Lung (tissue), 11 donors: ENCODE measurements at regions not wholly inside any gene's neighbourhood (a gene's known extent, or its start where the extent isn't known, plus 50 kb on each side); places are given as distances from the start of the nearest gene placed in this dataset.

Experiments used
- ATAC-seq: fragments of 200-7000 bp; cut with Tn5 transposase; one replicate; pipeline ENCODE4 v1.9.1; 2020; ENCODE audit warnings: moderate number of reproducible peaks; ENCODE audit not compliant: insufficient read depth, low FRiP score
- DNase-seq, 3 donors: peaks; one replicate each; pipeline ENCODE4 v3.0.0-alpha.2; 2013 to 2017
- H3K27ac ChIP-seq, 2 donors: one replicate each; pipeline ENCODE4 v1.5.1; 2013; ENCODE audit warnings: mild to moderate bottlenecking in 2 of 2, moderate library complexity in 2 of 2, control low read depth in 1 of 2, inconsistent platforms in 1 of 2, low read depth in 1 of 2, low read length in 1 of 2
- H3K27me3 ChIP-seq, 3 donors: one replicate each; pipeline ENCODE4 v1.5.1; 2013; ENCODE audit warnings: low read length in 2 of 3; ENCODE audit not compliant: control insufficient read depth in 3 of 3, insufficient read depth in 3 of 3
- H3K36me3 ChIP-seq, 4 donors: one replicate each; pipeline ENCODE4 v1.5.1; 2013; ENCODE audit warnings: low read length in 4 of 4, mild to moderate bottlenecking in 1 of 4, moderate library complexity in 1 of 4; ENCODE audit not compliant: control insufficient read depth in 4 of 4, insufficient read depth in 4 of 4
- H3K4me1 ChIP-seq, 5 donors: one replicate each; pipeline ENCODE4 v1.5.1; 2013; ENCODE audit warnings: low read length in 5 of 5, mild to moderate bottlenecking in 2 of 5, moderate library complexity in 1 of 5; ENCODE audit not compliant: control insufficient read depth in 5 of 5, insufficient read depth in 5 of 5
- H3K4me3 ChIP-seq: one replicate; pipeline ENCODE4 v1.5.1; 2013; ENCODE audit warnings: mild to moderate bottlenecking, control low read depth, moderate library complexity
- H3K9ac ChIP-seq, 2 donors: one replicate each; pipeline ENCODE4 v1.5.1; 2013; ENCODE audit warnings: low read length in 2 of 2, control low read depth in 1 of 2; ENCODE audit not compliant: insufficient read depth in 1 of 2
- H3K9me3 ChIP-seq, 4 donors: one replicate each; pipeline ENCODE4 v1.5.1; 2013; ENCODE audit warnings: low read length in 3 of 4, mild to moderate bottlenecking in 1 of 4, moderate library complexity in 1 of 4; ENCODE audit not compliant: control insufficient read depth in 4 of 4, insufficient read depth in 3 of 4
- CTCF ChIP-seq: IDR thresholded peaks from 2 replicates; pipeline ENCODE4 v1.5.1; 2012; ENCODE audit warnings: mild to moderate bottlenecking; ENCODE audit errors: control extremely low read depth, extremely low read depth
- WGBS, 2 donors: extraction: QIAGEN DNeasy Blood & Tissue Kit; methylation state at CpG; one replicate each; pipeline ENCODE4 v1.1.7; 2013; 5-methylcytosine and 5-hydroxymethylcytosine counted together
- donor health status: control.
- donor health status: control.
- donor health status: Bipolar disorder and iron deficiency.
- donor health status: healthy.
- donor health status: DM: yes; HTN: yes; CAD: no.

- H3K4me1 ChIP-seq = no peaks in the 10 kb centered on the region
- no peaks in the 10 kb centered on the region for H3K27me3 ChIP-seq
- TF ChIP-seq CTCF = no peak
- no peak for ATAC-seq
- no peak overlapping the region for H3K4me3 ChIP-seq
- H3K36me3 ChIP-seq = no peaks in the 10 kb centered on the region
- H3K9ac ChIP-seq = no peak overlapping the region
- H3K27ac ChIP-seq = no peak overlapping the region
- H3K9me3 ChIP-seq = no peaks in the 10 kb centered on the region
- DNase-seq = no peak
- WGBS, 2 donors = 57 to 80% methylated on average over 1 of the region's 1 CpG
These were observed 1030.7 kb downstream of the GLUD2 start for GRCh38 chrX:122078079-122078478.

- Histone ChIP-seq H3K9me3 (peaks cover 0 to 4% (median 0%) of the 10 kb centered on the region in 4 donors), H3K36me3 (no peaks in the 10 kb centered on the region), H3K4me3 (no peak overlapping the region), H3K27ac (no peak overlapping the region), H3K4me1 (no peaks in the 10 kb centered on the region), H3K9ac (no peak overlapping the region), H3K27me3 (no peaks in the 10 kb centered on the region)
- DNase-seq (peak in 1 of 3 donors; percentile 3), ATAC-seq (no peak)
- no peak for TF ChIP-seq CTCF
- WGBS, 2 donors = 0% methylated on average over 1 of the region's 1 CpG
These were observed 1039.9 kb downstream of the GLUD2 start for GRCh38 chrX:122087341-122087740.

GRCh38 chrX:122091571-122091970, 1044.2 kb downstream of the GLUD2 start:
- no peaks in the 10 kb centered on the region for H3K4me1 ChIP-seq
- H3K36me3 ChIP-seq = no peaks in the 10 kb centered on the region

More at GRCh38 chrX:122091571-122091970, 1044.2 kb downstream of the GLUD2 start:
- no peak overlapping the region for H3K9ac ChIP-seq
- H3K27ac ChIP-seq = no peak overlapping the region
- H3K9me3 ChIP-seq = peaks cover 0 to 5% (median 0%) of the 10 kb centered on the region in 4 donors
- ATAC-seq (no peak), DNase-seq (no peak)
- no peak for TF ChIP-seq CTCF
- no peaks in the 10 kb centered on the region for H3K27me3 ChIP-seq
- no peak overlapping the region for H3K4me3 ChIP-seq
